ENCODE measurements at regions not wholly inside any gene's neighbourhood (a gene's known extent, or its start where the extent isn't known, plus 50 kb on each side); places are given as distances from the start of the nearest gene placed in this dataset.

- Histone ChIP-seq H3K18ac (ENCODE audit: low read depth, low read length) (no peak overlapping the region), H4K5ac (ENCODE audit: low read depth, low read length) (no peak overlapping the region), H3K4me2 (ENCODE audit: low read depth, low read length) (no peak overlapping the region), H3K27me3 (ENCODE audit: control insufficient read depth, insufficient read depth, low read length) (no peaks in the 10 kb centered on the region), H4K91ac (ENCODE audit: insufficient read depth, low read depth, low read length) (no peak overlapping the region), H3K4me1 (ENCODE audit: control insufficient read depth, insufficient read depth, low read length) (no peaks in the 10 kb centered on the region), H3K56ac (ENCODE audit: extremely low read depth, insufficient read depth, low read length) (no peak overlapping the region), H2AK9ac (replicated peaks; ENCODE audit: low read depth, low read length, poor library complexity) (no peak overlapping the region), H3K4me3 (ENCODE audit: insufficient read depth, low read depth, low read length) (no peak overlapping the region), H3K36me3 (ENCODE audit: control insufficient read depth, insufficient read depth, low read length) (no peaks in the 10 kb centered on the region), H2BK15ac (ENCODE audit: low read depth, low read length) (no peak overlapping the region), H3K79me1 (ENCODE audit: low read depth in 1 of 2, low read length in 2 of 2) (no peaks in the 10 kb centered on the region), H3K9me1 (ENCODE audit: insufficient read depth, low read length) (no peaks in the 10 kb centered on the region), H2BK20ac (ENCODE audit: low read depth, low read length) (no peak overlapping the region), H2BK5ac (ENCODE audit: low read depth, low read length, poor library complexity, severe bottlenecking) (no peak overlapping the region), H2AK5ac (ENCODE audit: low read depth, low read length) (no peak overlapping the region), H3K14ac (replicated peaks; ENCODE audit: low read depth, low read length) (no peak overlapping the region), H4K8ac (ENCODE audit: low read depth in 2 of 2, low read length in 2 of 2) (no peak overlapping the region), H3K9me3 (ENCODE audit: control insufficient read depth, insufficient read depth, low read length) (no peaks in the 10 kb centered on the region), H4K20me1 (ENCODE audit: insufficient read depth, low read length) (no peaks in the 10 kb centered on the region), H2AFZ (replicated peaks; ENCODE audit: low read length, poor library complexity) (no peak overlapping the region), H3K27ac (ENCODE audit: insufficient read depth, low read length) (no peak overlapping the region), H2BK120ac (ENCODE audit: low read depth, low read length) (no peak overlapping the region), H3K23ac (ENCODE audit: low read depth, low read length) (no peak overlapping the region), H3K4ac (ENCODE audit: low read depth, low read length) (no peak overlapping the region), H3K9ac (ENCODE audit: low read depth, low read length) (no peak overlapping the region)
- dilution Hi-C loops (cut with HindIII; ENCODE audit: low sequenced_read_pairs, unreplicated experiment) = no loop called here
- CTCF ChIA-PET = no interaction called here
- DNase-seq = no peak
- in situ Hi-C loops (cut with MboI; ENCODE audit: low sequenced_read_pairs) = no loop called here
- POLR2A ChIA-PET (ENCODE audit: unreplicated experiment) = no interaction called here
- no peak for TF ChIP-seq RFX5 (IDR thresholded peaks at IDR 0.05; ENCODE audit: low read depth, low read length)
- TF ChIP-seq MAFK (IDR thresholded peaks at IDR 0.05; ENCODE audit: low read depth, low read length) = peak; percentile 43; the same call in 1 of the 2 replicates
- BruUV-seq (replicated peaks) = no TSS peak
- WGBS, 2 experiments (ENCODE audit: extremely low coverage in 2 of 2, insufficient read length in 1 of 2) = no CpG with 5 or more reads among the region's 3 CpGs
- ATAC-seq (ENCODE audit: low read depth) = no peak
- intact Hi-C loops (cut with micrococcal nuclease) = no loop called here
Observed at GRCh38 chr11:104610635-104611034, 287.6 kb downstream of the CASP12 start.

Measured in IMR-90 (cell line).